Osteoblast (primary cell): ENCODE measurements at regions not wholly inside any gene's neighbourhood (a gene's known extent, or its start where the extent isn't known, plus 50 kb on each side); places are given as distances from the start of the nearest gene placed in this dataset.

Source experiments
- DNase-seq: peaks from one replicate; pipeline ENCODE4 v3.0.0; 2011; ENCODE audit warnings: low spot score, mixed read lengths; ENCODE audit not compliant: insufficient read length; ENCODE audit errors: missing footprints
- H2AFZ ChIP-seq: 2 replicates; pipeline ENCODE4 v1.6.0; 2011; ENCODE audit warnings: mild to moderate bottlenecking, low read length
- H3K27ac ChIP-seq: 2 replicates; pipeline ENCODE4 v1.5.1; 2011; ENCODE audit warnings: mild to moderate bottlenecking, low read depth, low read length, moderate library complexity
- H3K27me3 ChIP-seq: 2 replicates; pipeline ENCODE4 v1.6.0; 2012; ENCODE audit warnings: mild to moderate bottlenecking, control low read depth, inconsistent platforms, low read length, moderate library complexity; ENCODE audit not compliant: insufficient read depth
- H3K36me3 ChIP-seq: 2 replicates; pipeline ENCODE4 v1.5.1; 2011; ENCODE audit warnings: mild to moderate bottlenecking, low read length, control low read depth, moderate library complexity; ENCODE audit not compliant: insufficient read depth
- H3K4me1 ChIP-seq: 2 replicates; pipeline ENCODE4 v1.5.1; 2011; ENCODE audit warnings: mild to moderate bottlenecking, low read length, control low read depth, moderate library complexity; ENCODE audit not compliant: insufficient read depth
- H3K4me2 ChIP-seq: 2 replicates; pipeline ENCODE4 v1.6.0; 2011; ENCODE audit warnings: mild to moderate bottlenecking, low read length; ENCODE audit not compliant: insufficient read depth
- H3K4me3 ChIP-seq: fragments of 200-600 bp; sonication (generic); 3 replicates; pipeline ENCODE4 v1.5.1; 2012; ENCODE audit warnings: mild to moderate bottlenecking, low read length, inconsistent platforms; ENCODE audit not compliant: insufficient read depth
- H3K79me2 ChIP-seq: 2 replicates; pipeline ENCODE4 v1.6.0; 2012; ENCODE audit warnings: mild to moderate bottlenecking, low read length, control low read depth, inconsistent platforms; ENCODE audit not compliant: insufficient read depth
- H3K9me3 ChIP-seq: 2 replicates; pipeline ENCODE4 v1.5.1; 2011; ENCODE audit warnings: low read depth, low read length, control low read depth
- H4K20me1 ChIP-seq: 2 replicates; pipeline ENCODE4 v1.6.0; 2012; ENCODE audit warnings: mild to moderate bottlenecking, low read length, control low read depth; ENCODE audit not compliant: insufficient read depth
- CTCF ChIP-seq: IDR thresholded peaks from 2 replicates; pipeline ENCODE4 v1.5.1; 2011; ENCODE audit warnings: mild to moderate bottlenecking, low read depth, low read length, moderate library complexity; ENCODE audit errors: extremely low read depth

- Histone ChIP-seq H4K20me1 (no peaks in the 10 kb centered on the region), H3K27me3 (no peaks in the 10 kb centered on the region), H3K79me2 (no peaks in the 10 kb centered on the region), H3K9me3 (no peaks in the 10 kb centered on the region), H2AFZ (peak overlapping the region; percentile 72), H3K27ac (no peak overlapping the region), H3K4me1 (peaks cover 10% of the 10 kb centered on the region), H3K4me3 (no peak overlapping the region), H3K4me2 (no peak overlapping the region), H3K36me3 (no peaks in the 10 kb centered on the region)
- DNase-seq, result no peak
- TF ChIP-seq CTCF, result no peak
These were observed 314.7 kb downstream of the FOXO1 start for GRCh38 chr13:40351537-40352379.

- no peaks in the 10 kb centered on the region for H4K20me1 ChIP-seq
- H3K4me1 ChIP-seq, result peaks cover 10% of the 10 kb centered on the region
- no peak for TF ChIP-seq CTCF
- H3K36me3 ChIP-seq, result no peaks in the 10 kb centered on the region
- H3K4me2 ChIP-seq, result no peak overlapping the region
- H2AFZ ChIP-seq, result peak overlapping the region; percentile 72
- no peaks in the 10 kb centered on the region for H3K79me2 ChIP-seq
- no peak overlapping the region for H3K4me3 ChIP-seq
- no peak for DNase-seq
- no peaks in the 10 kb centered on the region for H3K27me3 ChIP-seq
- no peak overlapping the region for H3K27ac ChIP-seq
- H3K9me3 ChIP-seq, result no peaks in the 10 kb centered on the region
These were observed 314.1 kb downstream of the FOXO1 start for GRCh38 chr13:40352380-40352778.

GRCh38 chr13:40352802-40353562 is 313.5 kb downstream of the FOXO1 start:
- no peak for TF ChIP-seq CTCF
- Histone ChIP-seq H4K20me1 (no peaks in the 10 kb centered on the region), H3K4me1 (peaks cover 10% of the 10 kb centered on the region), H3K4me2 (peak overlapping the region; percentile 51), H2AFZ (no peak overlapping the region), H3K79me2 (no peaks in the 10 kb centered on the region), H3K27me3 (no peaks in the 10 kb centered on the region), H3K36me3 (no peaks in the 10 kb centered on the region), H3K27ac (no peak overlapping the region), H3K4me3 (no peak overlapping the region), H3K9me3 (no peaks in the 10 kb centered on the region)
- no peak for DNase-seq

GRCh38 chr13:40355126-40355724 is 311.2 kb downstream of the FOXO1 start:
- H3K79me2 ChIP-seq, result no peaks in the 10 kb centered on the region
- no peak for DNase-seq
- H3K36me3 ChIP-seq, result no peaks in the 10 kb centered on the region
- H2AFZ ChIP-seq, result no peak overlapping the region
- H3K4me1 ChIP-seq, result peaks cover 10% of the 10 kb centered on the region
- TF ChIP-seq CTCF, result no peak
- H3K4me3 ChIP-seq, result no peak overlapping the region
- no peak overlapping the region for H3K27ac ChIP-seq
- no peaks in the 10 kb centered on the region for H4K20me1 ChIP-seq
- no peaks in the 10 kb centered on the region for H3K9me3 ChIP-seq
- no peaks in the 10 kb centered on the region for H3K27me3 ChIP-seq
- no peak overlapping the region for H3K4me2 ChIP-seq
